Left ventricle myocardium superior (tissue), 1 donor: ENCODE measurements at regions not wholly inside any gene's neighbourhood (a gene's known extent, or its start where the extent isn't known, plus 50 kb on each side); places are given as distances from the start of the nearest gene placed in this dataset.
"Not testable (repeated sequence)": the region's sequence is repeated elsewhere in the genome, so short reads cannot be mapped to it uniquely, and the experiment has no call there.

Experiments used
- ATAC-seq: fragments of 200-7000 bp; cut with Tn5 transposase; one replicate; pipeline ENCODE4 v1.9.1; 2020; ENCODE audit warnings: mild to moderate bottlenecking, moderate library complexity
- DNase-seq: peaks from one replicate; pipeline ENCODE4 v3.0.0-alpha.2; 2020
- intact Hi-C: fragments of 100-400 bp; cut with micrococcal nuclease; formaldehyde crosslinking; loops from one replicate; pipeline ENCODE4 v1.11.0; 2022
- donor health status: DM: no; HTN: yes; CAD: no; lungs with severe emphysema.

GRCh38 chr20:57785061-57785460, 75.2 kb upstream of the PMEPA1 start:
- ATAC-seq: no peak
- intact Hi-C loops: no loop called here
- DNase-seq: no peak

GRCh38 chr20:57783956-57784837, 74.4 kb upstream of the PMEPA1 start:
- ATAC-seq: no peak
- intact Hi-C loops: no loop called here

GRCh38 chr20:57783196-57783595, 73.4 kb upstream of the PMEPA1 start:
- DNase-seq (no peak), ATAC-seq (no peak)
- intact Hi-C loops: no loop called here

More at GRCh38 chr20:57783956-57784837, 74.4 kb upstream of the PMEPA1 start:
- no peak for DNase-seq

GRCh38 chr20:57782631-57783041, 72.8 kb upstream of the PMEPA1 start:
- DNase-seq (no peak), ATAC-seq (no peak)
- intact Hi-C loops: no loop called here

GRCh38 chr20:57781901-57782300, 72.1 kb upstream of the PMEPA1 start:
- no peak for DNase-seq
- no peak for ATAC-seq
- intact Hi-C loops: no loop called here

- DNase-seq (no peak), ATAC-seq (no peak)
- intact Hi-C loops: no loop called here
Measured at GRCh38 chr20:57780906-57781305, 71.1 kb upstream of the PMEPA1 start.

GRCh38 chr20:57780398-57780797, 70.6 kb upstream of the PMEPA1 start:
- intact Hi-C loops: no loop called here
- no peak for ATAC-seq
- DNase-seq: no peak

GRCh38 chr20:57779401-57780003, 69.7 kb upstream of the PMEPA1 start:
- intact Hi-C loops: no loop called here
- no peak for DNase-seq
- no peak for ATAC-seq

- ATAC-seq (no peak), DNase-seq (no peak)
- intact Hi-C loops: no loop called here
Measured at GRCh38 chr20:57777911-57778310, 68.1 kb upstream of the PMEPA1 start.

GRCh38 chr20:57774951-57775350, 65.1 kb upstream of the PMEPA1 start:
- intact Hi-C loops: no loop called here
- ATAC-seq: no peak
- no peak for DNase-seq

- DNase-seq (no peak), ATAC-seq (no peak)
- intact Hi-C loops: no loop called here
Measured at GRCh38 chr20:57774111-57774880, 64.5 kb upstream of the PMEPA1 start.

GRCh38 chr20:57773059-57773815, 63.4 kb upstream of the PMEPA1 start:
- ATAC-seq (no peak), DNase-seq (no peak)
- intact Hi-C loops: no loop called here

GRCh38 chr20:57772349-57772964, 62.6 kb upstream of the PMEPA1 start:
- ATAC-seq (no peak), DNase-seq (no peak)
- intact Hi-C loops: no loop called here

- DNase-seq (no peak), ATAC-seq (no peak)
- intact Hi-C loops: no loop called here
Measured at GRCh38 chr20:57770852-57771720, 61.3 kb upstream of the PMEPA1 start.

GRCh38 chr20:57770401-57770800, 60.6 kb upstream of the PMEPA1 start:
- intact Hi-C loops, ATAC-seq, DNase-seq: not testable (repeated sequence)

- ATAC-seq: no peak
- intact Hi-C loops: no loop called here
- DNase-seq: no peak
Measured at GRCh38 chr20:57769756-57770155, 59.9 kb upstream of the PMEPA1 start.

- no peak for ATAC-seq
Measured at GRCh38 chr20:57768519-57768918, 58.7 kb upstream of the PMEPA1 start.

GRCh38 chr20:57767441-57767840, 57.6 kb upstream of the PMEPA1 start:
- ATAC-seq (no peak), DNase-seq (no peak)
- intact Hi-C loops: no loop called here

More at GRCh38 chr20:57768519-57768918, 58.7 kb upstream of the PMEPA1 start:
- no peak for DNase-seq
- intact Hi-C loops: no loop called here
